Lower lobe of right lung (tissue), 2 donors: ENCODE measurements at regions not wholly inside any gene's neighbourhood (a gene's known extent, or its start where the extent isn't known, plus 50 kb on each side); places are given as distances from the start of the nearest gene placed in this dataset.
A peak's percentile ranks its signal among the peaks of the same experiment; 100 is the strongest.

Experiments
- ATAC-seq, 2 donors: fragments of 200-7000 bp; cut with Tn5 transposase; one replicate each; pipeline ENCODE4 v1.9.1; 2020 to 2022; ENCODE audit warnings: mild to moderate bottlenecking in 2 of 2, moderate library complexity in 2 of 2
- DNase-seq: peaks from one replicate; pipeline ENCODE4 v3.0.0-alpha.2; 2020
- H3K27ac ChIP-seq: fragments of 200-600 bp; one replicate; pipeline ENCODE4 v1.8.0; 2022
- H3K27me3 ChIP-seq: fragments of 200-600 bp; one replicate; pipeline ENCODE4 v1.8.0; 2022; ENCODE audit warnings: low read depth
- H3K36me3 ChIP-seq: fragments of 200-600 bp; one replicate; pipeline ENCODE4 v1.8.0; 2022; ENCODE audit warnings: mild to moderate bottlenecking
- H3K4me1 ChIP-seq: fragments of 200-600 bp; one replicate; pipeline ENCODE4 v1.8.0; 2022
- H3K4me3 ChIP-seq: fragments of 200-600 bp; one replicate; pipeline ENCODE4 v1.8.0; 2022; ENCODE audit warnings: mild to moderate bottlenecking
- H3K9me3 ChIP-seq: fragments of 200-600 bp; one replicate; pipeline ENCODE4 v1.8.0; 2022
- CTCF ChIP-seq: fragments of 200-600 bp; IDR thresholded peaks from one replicate; pipeline ENCODE4 v1.8.0; 2022; ENCODE audit warnings: antibody characterized with exemption, mild to moderate bottlenecking
- intact Hi-C: fragments of 100-400 bp; cut with DNase I; formaldehyde crosslinking; loops from one replicate; pipeline ENCODE4 v1.11.0; 2022
- donor health status: DM: no; HTN: yes; CAD: no; lungs with severe emphysema.

GRCh38 chr2:136242687-136243277, 124.8 kb upstream of the CXCR4 start:
- no peak overlapping the region for H3K4me3 ChIP-seq

GRCh38 chr2:136242100-136242499, 124.2 kb upstream of the CXCR4 start:
- Histone ChIP-seq H3K4me3 (no peak overlapping the region), H3K36me3 (no peaks in the 10 kb centered on the region), H3K4me1 (peaks cover 19% of the 10 kb centered on the region), H3K27ac (no peak overlapping the region), H3K27me3 (no peaks in the 10 kb centered on the region), H3K9me3 (no peaks in the 10 kb centered on the region)
- intact Hi-C loops = no loop called here
- DNase-seq = no peak
- ATAC-seq = no peak
- TF ChIP-seq CTCF = no peak

More at GRCh38 chr2:136242687-136243277, 124.8 kb upstream of the CXCR4 start:
- no peak overlapping the region for H3K27ac ChIP-seq
- peak; percentile 46 to 48 for ATAC-seq
- H3K27me3 ChIP-seq = no peaks in the 10 kb centered on the region
- no peak for TF ChIP-seq CTCF
- no peaks in the 10 kb centered on the region for H3K36me3 ChIP-seq
- intact Hi-C loops = no loop called here
- H3K9me3 ChIP-seq = no peaks in the 10 kb centered on the region
- no peak for DNase-seq
- H3K4me1 ChIP-seq = peaks cover 19% of the 10 kb centered on the region

GRCh38 chr2:136239079-136239685, 121.2 kb upstream of the CXCR4 start:
- TF ChIP-seq CTCF = no peak
- Histone ChIP-seq H3K4me3 (no peak overlapping the region), H3K9me3 (no peaks in the 10 kb centered on the region), H3K27me3 (no peaks in the 10 kb centered on the region), H3K4me1 (peaks cover 15% of the 10 kb centered on the region), H3K36me3 (no peaks in the 10 kb centered on the region), H3K27ac (peak overlapping the region; percentile 82)
- no peak for DNase-seq
- intact Hi-C loops = no loop called here
- no peak for ATAC-seq

GRCh38 chr2:136238286-136239078, 120.5 kb upstream of the CXCR4 start:
- Histone ChIP-seq H3K4me1 (peaks cover 15% of the 10 kb centered on the region), H3K4me3 (no peak overlapping the region), H3K27me3 (no peaks in the 10 kb centered on the region), H3K9me3 (no peaks in the 10 kb centered on the region), H3K27ac (peak overlapping the region; percentile 82), H3K36me3 (no peaks in the 10 kb centered on the region)
- no peak for TF ChIP-seq CTCF
- intact Hi-C loops = no loop called here
- ATAC-seq (peak; percentile 81 to 82), DNase-seq (no peak)

- H3K4me1 ChIP-seq = peaks cover 15% of the 10 kb centered on the region
- intact Hi-C loops = no loop called here
- no peak for TF ChIP-seq CTCF
- no peaks in the 10 kb centered on the region for H3K27me3 ChIP-seq
- H3K36me3 ChIP-seq = no peaks in the 10 kb centered on the region
- no peaks in the 10 kb centered on the region for H3K9me3 ChIP-seq
- no peak for DNase-seq
- no peak overlapping the region for H3K4me3 ChIP-seq
- no peak overlapping the region for H3K27ac ChIP-seq
- ATAC-seq = no peak
Observed at GRCh38 chr2:136236019-136236418, 118.1 kb upstream of the CXCR4 start.
